Posterior cingulate gyrus (tissue), 11 donors: ENCODE measurements at regions not wholly inside any gene's neighbourhood (a gene's known extent, or its start where the extent isn't known, plus 50 kb on each side); places are given as distances from the start of the nearest gene placed in this dataset.

Experiments
- DNase-seq, 10 donors: peaks; one replicate each; pipeline versions ENCODE4 v3.0.0 to v3.0.0-alpha.2; 2020 to 2021; ENCODE audit warnings: mixed read lengths in 3 of 10
- intact Hi-C: fragments of 100-400 bp; cut with DNase I; formaldehyde crosslinking; loops from one replicate; pipeline ENCODE4 v1.15.1; 2023

- intact Hi-C loops, result no loop called here
- no peak for DNase-seq
Measured at GRCh38 chr10:128994598-128995143, 472.4 kb upstream of the MGMT start.

- intact Hi-C loops, result no loop called here
- no peak for DNase-seq
Measured at GRCh38 chr10:128995676-128996075, 471.4 kb upstream of the MGMT start.

GRCh38 chr10:128996092-128996491 is 470.9 kb upstream of the MGMT start:
- intact Hi-C loops, result no loop called here
- no peak for DNase-seq

- intact Hi-C loops, result no loop called here
- no peak for DNase-seq
Measured at GRCh38 chr10:128998101-128998805, 468.8 kb upstream of the MGMT start.

GRCh38 chr10:129004398-129004797 is 462.6 kb upstream of the MGMT start:
- intact Hi-C loops, result no loop called here
- DNase-seq, result no peak

- no peak for DNase-seq
- intact Hi-C loops, result no loop called here
Measured at GRCh38 chr10:129005080-129005479, 462.0 kb upstream of the MGMT start.

GRCh38 chr10:129005804-129006203 is 461.2 kb upstream of the MGMT start:
- intact Hi-C loops, result no loop called here
- DNase-seq, result no peak

- DNase-seq, result no peak
- intact Hi-C loops, result no loop called here
Measured at GRCh38 chr10:129018511-129018910, 448.5 kb upstream of the MGMT start.

- intact Hi-C loops, result no loop called here
- DNase-seq, result no peak
Measured at GRCh38 chr10:129020651-129021330, 446.2 kb upstream of the MGMT start.

GRCh38 chr10:129021594-129022304 is 445.3 kb upstream of the MGMT start:
- DNase-seq, result no peak
- intact Hi-C loops, result no loop called here

- intact Hi-C loops, result no loop called here
- peak in 1 of 10 donors; percentile 19 for DNase-seq
Measured at GRCh38 chr10:129023082-129023481, 444.0 kb upstream of the MGMT start.

GRCh38 chr10:129024046-129024445 is 443.0 kb upstream of the MGMT start:
- no peak for DNase-seq
- intact Hi-C loops, result no loop called here

- intact Hi-C loops, result no loop called here
Measured at GRCh38 chr10:129025787-129026186, 441.3 kb upstream of the MGMT start.

GRCh38 chr10:129027906-129028305 is 439.1 kb upstream of the MGMT start:
- no peak for DNase-seq
- intact Hi-C loops, result no loop called here

More at GRCh38 chr10:129025787-129026186, 441.3 kb upstream of the MGMT start:
- DNase-seq, result no peak

- intact Hi-C loops, result no loop called here
Measured at GRCh38 chr10:129028451-129028850, 438.6 kb upstream of the MGMT start.

GRCh38 chr10:129029051-129029450 is 438.0 kb upstream of the MGMT start:
- DNase-seq, result no peak
- intact Hi-C loops, result no loop called here

More at GRCh38 chr10:129028451-129028850, 438.6 kb upstream of the MGMT start:
- DNase-seq, result no peak

GRCh38 chr10:129029851-129030602 is 437.0 kb upstream of the MGMT start:
- DNase-seq, result no peak
- intact Hi-C loops, result loop anchor here (5.0 kb wide), 2 partner anchors 942 to 1097 kb away; no protein-coding TSS in a partner anchor

GRCh38 chr10:129030603-129030895 is 436.5 kb upstream of the MGMT start:
- no peak for DNase-seq
- intact Hi-C loops, result loop anchor here (5.0 kb wide), 2 partner anchors 942 to 1097 kb away; no protein-coding TSS in a partner anchor

GRCh38 chr10:129030996-129031843 is 435.8 kb upstream of the MGMT start:
- intact Hi-C loops, result loop anchor here (5.0 kb wide), 2 partner anchors 941 to 1096 kb away; no protein-coding TSS in a partner anchor
- DNase-seq, result peak in 5 of 10 donors; percentile 29 to 91 (median 43)

GRCh38 chr10:129031844-129032150 is 435.2 kb upstream of the MGMT start:
- no peak for DNase-seq
- intact Hi-C loops, result loop anchor here (5.0 kb wide), 2 partner anchors 941 to 1096 kb away; no protein-coding TSS in a partner anchor
